Cardiac fibroblast (primary cell): ENCODE measurements at regions not wholly inside any gene's neighbourhood (a gene's known extent, or its start where the extent isn't known, plus 50 kb on each side); places are given as distances from the start of the nearest gene placed in this dataset.
"Not testable (repeated sequence)": the region's sequence is repeated elsewhere in the genome, so short reads cannot be mapped to it uniquely, and the experiment has no call there.

ENCODE experiments used
- DNase-seq, 2 donors: peaks; one replicate each; pipeline versions ENCODE4 v3.0.0 to v3.0.0-alpha.2; 2010; ENCODE audit warnings: low read depth in 2 of 2
- H3K4me3 ChIP-seq, 2 donors: replicated peaks in 1 of 2; 1 replicate in 1 of 2; 2 replicates in 1 of 2; pipeline ENCODE4 v1.5.1; 2011; ENCODE audit warnings: low read depth in 2 of 2, low read length in 2 of 2, mild to moderate bottlenecking in 2 of 2, moderate library complexity in 1 of 2
- CTCF ChIP-seq: IDR thresholded peaks from one replicate; pipeline ENCODE4 v1.5.1; 2011; ENCODE audit warnings: low read depth, mild to moderate bottlenecking, low read length, inconsistent platforms

GRCh38 chr12:92393504-92393903 lies 247.9 kb upstream of the BTG1 start:
- no peak for TF ChIP-seq CTCF
- no peak overlapping the region for H3K4me3 ChIP-seq
- no peak for DNase-seq

- DNase-seq, result not testable (repeated sequence)
These were observed 246.1 kb upstream of the BTG1 start for GRCh38 chr12:92391726-92392125.

GRCh38 chr12:92389466-92389865 lies 243.8 kb upstream of the BTG1 start:
- DNase-seq, result no peak
- H3K4me3 ChIP-seq, result no peak overlapping the region
- no peak for TF ChIP-seq CTCF

More at GRCh38 chr12:92391726-92392125, 246.1 kb upstream of the BTG1 start:
- not testable (repeated sequence) for H3K4me3 ChIP-seq

- no peak for DNase-seq
- no peak overlapping the region for H3K4me3 ChIP-seq
- no peak for TF ChIP-seq CTCF
These were observed 239.7 kb upstream of the BTG1 start for GRCh38 chr12:92385296-92385695.

GRCh38 chr12:92384571-92384970 lies 238.9 kb upstream of the BTG1 start:
- TF ChIP-seq CTCF, result no peak
- DNase-seq, result no peak
- no peak overlapping the region for H3K4me3 ChIP-seq

GRCh38 chr12:92382383-92382878 lies 236.8 kb upstream of the BTG1 start:
- no peak overlapping the region for H3K4me3 ChIP-seq
- no peak for DNase-seq
- no peak for TF ChIP-seq CTCF

GRCh38 chr12:92381856-92382255 lies 236.2 kb upstream of the BTG1 start:
- H3K4me3 ChIP-seq, result no peak overlapping the region
- no peak for DNase-seq
- no peak for TF ChIP-seq CTCF
